Activated CD4-positive, alpha-beta T cell treated with anti-CD3 and anti-CD28 coated beads, Interleukin-10, Interleukin-2, amounts not matched to agents 100 ng/mL and 50 ng/mL, durations not matched to agents 16 hours and 8 hours (primary cell): ENCODE measurements at regions not wholly inside any gene's neighbourhood (a gene's known extent, or its start where the extent isn't known, plus 50 kb on each side); places are given as distances from the start of the nearest gene placed in this dataset.

ENCODE experiments used
- DNase-seq: peaks from one replicate; pipeline ENCODE4 v3.0.0-alpha.2; 2020

- no peak for DNase-seq
Measured at GRCh38 chr1:185645162-185645640, 89.0 kb upstream of the HMCN1 start.

GRCh38 chr1:185644531-185644930 is 89.7 kb upstream of the HMCN1 start:
- peak; percentile 22 for DNase-seq

GRCh38 chr1:185636848-185637247 is 97.3 kb upstream of the HMCN1 start:
- peak; percentile 95 for DNase-seq

GRCh38 chr1:185634704-185635103 is 99.5 kb upstream of the HMCN1 start:
- DNase-seq: no peak

GRCh38 chr1:185632659-185633423 is 101.3 kb upstream of the HMCN1 start:
- DNase-seq: peak; percentile 1

GRCh38 chr1:185631843-185632242 is 102.3 kb upstream of the HMCN1 start:
- no peak for DNase-seq

GRCh38 chr1:185627761-185628501 is 106.3 kb upstream of the HMCN1 start:
- no peak for DNase-seq

- DNase-seq: no peak
Measured at GRCh38 chr1:185627171-185627570, 107.0 kb upstream of the HMCN1 start.

- DNase-seq: no peak
Measured at GRCh38 chr1:185626344-185626743, 107.8 kb upstream of the HMCN1 start.

GRCh38 chr1:185610954-185611353 is 123.2 kb upstream of the HMCN1 start:
- no peak for DNase-seq

- no peak for DNase-seq
Measured at GRCh38 chr1:185608177-185608576, 126.0 kb upstream of the HMCN1 start.

GRCh38 chr1:185603158-185603557 is 131.0 kb upstream of the HMCN1 start:
- DNase-seq: no peak

GRCh38 chr1:185601189-185601588 is 133.0 kb upstream of the HMCN1 start:
- DNase-seq: no peak

GRCh38 chr1:185600641-185601040 is 133.6 kb upstream of the HMCN1 start:
- DNase-seq: no peak

- no peak for DNase-seq
Measured at GRCh38 chr1:185598332-185598731, 135.9 kb upstream of the HMCN1 start.

GRCh38 chr1:185595835-185596667 is 138.1 kb upstream of the HMCN1 start:
- peak; percentile 63 for DNase-seq

- no peak for DNase-seq
Measured at GRCh38 chr1:185594786-185595410, 139.3 kb upstream of the HMCN1 start.

- no peak for DNase-seq
Measured at GRCh38 chr1:185593271-185593670, 140.9 kb upstream of the HMCN1 start.

GRCh38 chr1:185585770-185586169 is 148.4 kb upstream of the HMCN1 start:
- no peak for DNase-seq

- no peak for DNase-seq
Measured at GRCh38 chr1:185581961-185582725, 152.0 kb upstream of the HMCN1 start.

- no peak for DNase-seq
Measured at GRCh38 chr1:185581020-185581419, 153.2 kb upstream of the HMCN1 start.

GRCh38 chr1:185578293-185578692 is 155.9 kb upstream of the HMCN1 start:
- no peak for DNase-seq
